Spleen (tissue), 7 donors: ENCODE measurements at regions not wholly inside any gene's neighbourhood (a gene's known extent, or its start where the extent isn't known, plus 50 kb on each side); places are given as distances from the start of the nearest gene placed in this dataset.

Experiments
- CTCF ChIP-seq, 11 experiments: fragments of 200-600 bp in 7 of 11; fragments of 450-650 bp in 4 of 11; sonication (generic) in 4 of 11; IDR thresholded peaks in 8 of 11; conservative IDR thresholded peaks in 3 of 11; 1 replicate in 7 of 11; 2 replicates in 4 of 11; pipeline versions ENCODE4 v1.4.0 to v1.8.0; 2016 to 2021; ENCODE audit warnings: antibody characterized with exemption in 11 of 11, inconsistent platforms in 4 of 11, mild to moderate bottlenecking in 1 of 11
- POLR2A ChIP-seq, 3 donors: fragments of 450-650 bp; IDR thresholded peaks; one replicate each; pipeline ENCODE4 v1.5.1; 2017; ENCODE audit warnings: antibody characterized with exemption in 3 of 3, mild to moderate bottlenecking in 1 of 3
- POLR2AphosphoS5 ChIP-seq, 3 donors: sonication (generic); formaldehyde crosslinking; IDR thresholded peaks; one replicate each; pipeline ENCODE4 v1.5.1; 2017; ENCODE audit warnings: antibody characterized with exemption in 3 of 3
- donor health status: DM: no; HTN: no; CAD: no; lungs with moderate emphysema.
- donor health status: DM: no; HTN: no; CAD: no.
- donor health status: DM: no; HTN: no; CAD: no.

DNA sequence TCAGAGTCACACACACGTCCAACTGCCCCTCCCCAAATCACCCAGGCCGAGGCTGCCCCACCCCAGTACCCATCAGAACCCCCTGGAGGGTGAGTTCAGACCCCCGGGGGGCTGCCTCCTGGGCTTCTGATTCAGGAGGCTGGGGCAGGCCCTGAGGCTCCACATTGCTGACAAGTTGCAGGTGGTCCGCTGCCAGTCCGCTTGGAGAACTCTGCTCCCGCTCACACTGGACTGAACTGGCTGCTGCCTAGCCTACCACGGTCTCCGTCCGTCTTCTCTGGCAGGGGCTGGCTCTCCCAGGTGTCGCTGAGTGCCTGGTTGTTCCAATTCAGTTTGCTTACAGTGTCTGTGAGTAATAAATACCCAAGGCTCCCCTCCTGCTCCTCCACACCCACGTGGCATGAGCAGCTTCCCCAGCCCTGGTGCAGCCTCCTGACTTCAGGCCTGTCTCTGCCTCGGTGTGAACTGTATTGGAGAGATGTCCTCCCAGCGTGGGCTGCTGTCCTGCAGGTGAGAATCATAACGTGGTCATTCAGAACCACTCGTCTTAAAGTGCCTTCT is 163.4 kb downstream of the LAT start:
- TF ChIP-seq POLR2A (IDR thresholded peaks at IDR 0.05), result no peak
- TF ChIP-seq CTCF (IDR thresholded peaks at IDR 0.05 in 8 of 11, conservative IDR thresholded peaks at IDR 0.05 in 3 of 11), result no peak
- TF ChIP-seq POLR2AphosphoS5 (IDR thresholded peaks at IDR 0.05), result no peak
